ENCODE measurements at regions not wholly inside any gene's neighbourhood (a gene's known extent, or its start where the extent isn't known, plus 50 kb on each side); places are given as distances from the start of the nearest gene placed in this dataset.

GRCh38 chr1:188343914-188344313 is 1515.2 kb downstream of the PLA2G4A start:
- H3K9ac ChIP-seq (ENCODE audit: low read depth in 1 of 2, low read length in 2 of 2) = no peak overlapping the region
- no peak for DNase-seq (ENCODE audit: low spot score)
- H3K27me3 ChIP-seq (ENCODE audit: control insufficient read depth in 4 of 4, insufficient read depth in 4 of 4, low read length in 3 of 4) = no peaks in the 10 kb centered on the region
- H3K36me3 ChIP-seq (ENCODE audit: control insufficient read depth in 4 of 4, insufficient read depth in 3 of 4, low read depth in 1 of 4, low read length in 3 of 4) = no peaks in the 10 kb centered on the region
- peaks cover 0 to 2% (median 0%) of the 10 kb centered on the region in 4 donors for H3K9me3 ChIP-seq (ENCODE audit: control insufficient read depth in 4 of 4, low read length in 3 of 4)
- no peaks in the 10 kb centered on the region for H3K4me1 ChIP-seq (ENCODE audit: control insufficient read depth in 4 of 4, insufficient read depth in 4 of 4, low read length in 3 of 4)
- H3K27ac ChIP-seq (ENCODE audit: low read depth in 1 of 2, low read length in 2 of 2) = no peak overlapping the region
- WGBS = 65% methylated on average over 1 of the region's 1 CpG
- no peak for TF ChIP-seq FOXA2 (IDR thresholded peaks at IDR 0.05)
- TF ChIP-seq CTCF (IDR thresholded peaks at IDR 0.05; ENCODE audit: low read depth, low read length, missing input control) = no peak
- TF ChIP-seq ATF3 (IDR thresholded peaks at IDR 0.05) = no peak
- no peak for TF ChIP-seq MAX (IDR thresholded peaks at IDR 0.05)
- no peak for TF ChIP-seq YY1 (IDR thresholded peaks at IDR 0.05)
- no peak for TF ChIP-seq TAF1 (conservative IDR thresholded peaks at IDR 0.05)
- TF ChIP-seq FOXA1 (IDR thresholded peaks at IDR 0.05) = no peak
- no peak for TF ChIP-seq GABPA (IDR thresholded peaks at IDR 0.05 in 1 of 2, conservative IDR thresholded peaks at IDR 0.05 in 1 of 2)
- TF ChIP-seq EGR1 (IDR thresholded peaks at IDR 0.05; ENCODE audit: low read depth in 2 of 2) = no peak
- TF ChIP-seq HNF4G (IDR thresholded peaks at IDR 0.05) = no peak
- TF ChIP-seq RAD21 (IDR thresholded peaks at IDR 0.05) = no peak
- TF ChIP-seq REST (IDR thresholded peaks at IDR 0.05) = no peak
- no peak for TF ChIP-seq JUND (IDR thresholded peaks at IDR 0.05)
- no peak for TF ChIP-seq SP1 (IDR thresholded peaks at IDR 0.05)
- no peak for TF ChIP-seq ZBTB33 (IDR thresholded peaks at IDR 0.05)
- no peak for TF ChIP-seq HNF4A (conservative IDR thresholded peaks at IDR 0.05)
- TF ChIP-seq RXRA (IDR thresholded peaks at IDR 0.05) = no peak
- TF ChIP-seq NR2F2 (IDR thresholded peaks at IDR 0.05) = no peak
- no peak overlapping the region for H3K4me3 ChIP-seq (ENCODE audit: low read depth in 1 of 3, low read length in 3 of 3)

All from liver (tissue), 8 donors.